ENCODE measurements at regions not wholly inside any gene's neighbourhood (a gene's known extent, or its start where the extent isn't known, plus 50 kb on each side); places are given as distances from the start of the nearest gene placed in this dataset.
A peak's percentile ranks its signal among the peaks of the same experiment; 100 is the strongest.

DNA sequence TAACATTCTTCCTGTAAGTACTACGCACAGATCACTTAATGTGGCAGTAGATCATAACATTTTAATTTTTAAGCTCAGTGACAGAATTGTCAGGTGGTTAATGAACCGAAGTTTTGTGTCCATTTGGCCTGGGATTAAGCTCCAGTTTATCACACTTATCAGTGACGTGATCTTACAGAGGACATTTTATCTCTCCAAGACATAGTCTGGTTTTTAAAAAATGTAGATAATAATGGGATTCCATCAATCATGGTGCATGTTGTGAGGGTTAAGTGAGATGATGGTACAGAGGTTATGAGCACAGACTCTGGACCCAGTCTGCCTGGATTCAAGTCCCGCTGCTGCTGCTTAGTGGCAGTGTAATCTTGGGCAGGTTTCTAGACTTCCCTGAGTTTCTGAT, 66.0 kb upstream of the ZFAND5 start:
- no peak for DNase-seq (ENCODE audit: low read depth)

DNA sequence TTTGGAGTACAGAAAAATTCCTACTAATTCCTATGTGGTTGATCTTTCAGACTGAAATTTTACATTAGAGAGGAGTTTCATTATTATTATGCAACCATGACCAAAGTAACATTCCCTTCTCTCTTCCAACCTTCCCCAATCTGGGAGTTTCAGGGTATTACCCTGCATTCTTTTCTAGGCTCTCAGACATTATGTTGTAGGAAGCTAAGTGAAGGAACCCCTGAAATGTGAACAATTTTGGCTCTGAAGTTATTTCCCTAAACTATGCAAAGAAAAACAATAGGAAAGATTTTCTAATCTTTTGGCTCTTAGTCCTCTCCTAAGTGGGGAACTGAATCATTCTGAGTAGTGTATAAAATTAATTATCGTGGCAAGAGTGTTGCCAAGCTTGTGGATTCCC, 63.3 kb upstream of the ZFAND5 start:
- peak; percentile 60 for DNase-seq (ENCODE audit: low read depth)

DNA sequence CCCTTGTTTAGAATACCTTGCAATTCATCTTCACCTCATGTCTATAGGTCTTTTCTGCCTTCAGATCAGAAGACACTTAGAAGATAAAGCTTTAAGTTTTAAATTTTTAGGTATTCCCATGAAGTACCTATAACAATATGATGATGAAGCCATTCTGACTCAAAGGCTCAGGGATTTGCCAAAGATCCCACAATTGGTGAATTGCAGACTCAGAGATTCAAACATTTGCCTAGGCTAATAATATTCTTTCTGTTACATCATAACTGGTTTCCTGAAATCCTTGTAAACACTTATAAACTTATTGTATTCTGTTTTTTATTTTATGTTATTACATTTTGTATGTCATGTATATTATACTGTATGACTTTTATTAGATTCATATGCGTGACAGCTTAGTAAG, 62.8 kb upstream of the ZFAND5 start:
- no peak for DNase-seq (ENCODE audit: low read depth)

DNA sequence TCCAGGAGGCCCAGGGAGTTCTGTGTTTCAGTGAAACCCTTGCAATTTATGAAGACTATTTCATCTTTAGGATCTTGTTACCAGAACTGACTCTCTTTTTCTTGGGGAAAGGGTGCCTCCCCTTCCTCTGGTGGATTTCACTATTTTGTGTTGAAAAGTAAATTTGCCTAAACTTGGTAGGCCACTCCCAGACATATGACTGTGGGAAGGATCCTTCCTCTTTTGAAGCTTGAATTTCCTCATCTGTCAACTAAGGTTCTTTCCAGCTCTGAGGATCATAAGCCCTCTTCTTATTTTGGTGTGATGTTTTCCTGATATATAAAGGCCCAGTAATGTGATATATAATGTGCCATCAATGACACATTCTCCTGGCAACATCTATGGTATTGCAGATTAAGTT, 59.1 kb upstream of the ZFAND5 start:
- DNase-seq (ENCODE audit: low read depth) = no peak

DNA sequence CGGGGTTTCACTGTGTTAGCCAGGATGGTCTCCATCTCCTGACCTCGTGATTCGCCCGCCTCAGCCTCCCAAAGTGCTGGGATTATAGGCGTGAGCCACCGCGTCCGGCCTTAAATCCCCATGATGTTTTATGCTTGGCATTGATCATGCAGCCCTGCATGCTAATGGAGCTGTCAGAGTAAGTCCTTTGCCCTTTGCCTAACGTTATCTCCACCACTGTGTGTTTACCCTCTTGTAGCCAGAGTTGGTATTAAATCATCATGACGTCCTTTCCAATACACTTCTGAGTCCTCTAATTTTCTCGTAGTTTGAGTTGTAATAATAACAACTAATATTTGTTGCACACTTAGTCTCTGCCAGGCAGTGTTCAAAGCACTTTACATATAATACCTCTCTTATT, 57.2 kb upstream of the ZFAND5 start:
- DNase-seq (ENCODE audit: low read depth) = no peak

DNA sequence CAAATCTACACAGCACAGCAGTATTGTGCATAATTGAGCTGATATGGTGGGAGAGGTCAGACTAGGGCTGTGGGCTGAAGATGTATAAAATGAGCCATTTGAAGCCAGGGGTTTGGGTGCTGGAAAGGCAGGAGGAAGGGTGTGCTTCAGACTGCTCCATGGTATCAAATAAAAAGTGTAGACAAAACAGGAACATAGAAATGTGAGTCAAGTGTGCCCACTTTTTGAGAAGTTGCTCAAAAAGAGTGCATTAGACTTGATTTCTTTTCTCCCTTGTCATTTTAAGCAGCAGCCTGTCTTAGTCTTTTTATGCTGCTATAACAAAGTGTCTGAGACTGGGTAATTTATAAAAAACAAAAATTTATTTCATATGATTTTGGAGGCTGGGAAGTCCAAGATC, 55.8 kb upstream of the ZFAND5 start:
- DNase-seq (ENCODE audit: low read depth) = no peak

DNA sequence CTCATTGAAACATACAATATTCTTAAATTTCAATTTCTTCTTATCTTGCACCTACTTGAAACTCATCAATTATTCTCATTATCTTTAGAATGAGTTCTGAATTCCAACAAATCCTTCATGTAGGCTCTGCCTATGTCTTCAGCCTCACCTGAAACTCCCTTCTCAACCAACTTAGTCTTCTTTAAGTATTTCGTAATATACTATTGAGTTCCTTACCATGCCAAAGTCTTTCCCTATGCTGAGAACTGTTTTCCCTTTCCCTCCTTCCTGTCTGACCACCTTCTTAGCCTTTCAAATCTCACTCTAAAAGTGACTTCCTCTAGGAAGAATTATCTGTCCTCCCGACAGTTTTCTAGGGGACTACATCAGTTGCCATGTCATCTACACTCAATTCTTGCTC, 50.9 kb upstream of the ZFAND5 start:
- no peak for DNase-seq (ENCODE audit: low read depth)

DNA sequence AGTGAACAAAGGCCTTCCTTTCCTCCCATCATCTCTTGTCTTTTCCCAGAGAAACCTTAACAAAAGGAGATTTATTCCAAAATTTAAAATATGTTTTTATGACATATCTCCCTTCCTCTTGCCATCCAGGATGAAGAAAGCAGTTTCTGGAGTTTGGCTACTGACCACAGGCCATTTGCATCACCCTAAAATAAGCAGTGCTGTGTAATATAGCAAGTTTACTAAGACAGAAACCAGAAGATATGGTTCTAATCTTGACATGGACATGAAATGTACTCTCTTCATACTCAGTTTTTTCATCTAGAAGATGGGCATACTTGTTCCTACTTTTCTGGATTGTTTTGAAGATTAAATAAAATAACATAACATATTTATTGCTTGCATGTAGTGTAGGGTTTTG, 50.2 kb upstream of the ZFAND5 start:
- no peak for DNase-seq (ENCODE audit: low read depth)
